ENCODE measurements at regions not wholly inside any gene's neighbourhood (a gene's known extent, or its start where the extent isn't known, plus 50 kb on each side); places are given as distances from the start of the nearest gene placed in this dataset.
"Not testable (repeated sequence)": the region's sequence is repeated elsewhere in the genome, so short reads cannot be mapped to it uniquely, and the experiment has no call there.

- Histone ChIP-seq H3K4me3 (no peak overlapping the region), H3K9me3 (no peaks in the 10 kb centered on the region), H3K27me3 (no peaks in the 10 kb centered on the region), H3K4me1 (no peaks in the 10 kb centered on the region), H3K27ac (no peak overlapping the region), H3K36me3 (no peaks in the 10 kb centered on the region)
- DNase-seq (ENCODE audit: low spot score in 2 of 2), result no peak
- intact Hi-C loops (cut with DNase I), result no loop called here
- TF ChIP-seq, protein P1, sequence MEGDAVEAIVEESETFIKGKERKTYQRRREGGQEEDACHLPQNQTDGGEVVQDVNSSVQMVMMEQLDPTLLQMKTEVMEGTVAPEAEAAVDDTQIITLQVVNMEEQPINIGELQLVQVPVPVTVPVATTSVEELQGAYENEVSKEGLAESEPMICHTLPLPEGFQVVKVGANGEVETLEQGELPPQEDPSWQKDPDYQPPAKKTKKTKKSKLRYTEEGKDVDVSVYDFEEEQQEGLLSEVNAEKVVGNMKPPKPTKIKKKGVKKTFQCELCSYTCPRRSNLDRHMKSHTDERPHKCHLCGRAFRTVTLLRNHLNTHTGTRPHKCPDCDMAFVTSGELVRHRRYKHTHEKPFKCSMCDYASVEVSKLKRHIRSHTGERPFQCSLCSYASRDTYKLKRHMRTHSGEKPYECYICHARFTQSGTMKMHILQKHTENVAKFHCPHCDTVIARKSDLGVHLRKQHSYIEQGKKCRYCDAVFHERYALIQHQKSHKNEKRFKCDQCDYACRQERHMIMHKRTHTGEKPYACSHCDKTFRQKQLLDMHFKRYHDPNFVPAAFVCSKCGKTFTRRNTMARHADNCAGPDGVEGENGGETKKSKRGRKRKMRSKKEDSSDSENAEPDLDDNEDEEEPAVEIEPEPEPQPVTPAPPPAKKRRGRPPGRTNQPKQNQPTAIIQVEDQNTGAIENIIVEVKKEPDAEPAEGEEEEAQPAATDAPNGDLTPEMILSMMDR (IDR thresholded peaks at IDR 0.05), result no peak
These were observed 870.5 kb downstream of the PDCD6IP start for GRCh38 chr3:34668915-34669314.

DNA sequence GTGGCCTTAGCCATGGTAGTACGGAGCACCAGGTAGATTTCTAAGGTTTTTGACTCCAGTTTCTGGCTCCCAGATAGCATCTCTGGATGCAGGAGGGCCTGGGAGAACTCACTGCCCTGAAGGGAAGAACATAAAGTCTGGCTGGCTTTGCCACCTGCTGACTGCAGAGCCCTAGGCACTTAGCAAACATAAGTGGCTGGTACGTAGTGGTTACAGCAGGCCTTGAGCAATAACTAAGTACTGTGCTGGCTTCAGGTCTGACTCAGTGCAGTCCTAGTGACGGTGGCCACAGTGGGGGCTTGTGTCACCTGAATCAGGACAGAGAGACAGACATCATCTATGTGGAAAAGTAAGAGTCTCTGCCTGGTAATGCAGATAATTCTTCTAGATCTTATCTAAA is 871.1 kb downstream of the PDCD6IP start:
- no peaks in the 10 kb centered on the region for H3K4me1 ChIP-seq
- intact Hi-C loops (cut with DNase I), result no loop called here
- H3K27ac ChIP-seq, result no peak overlapping the region
- TF ChIP-seq, protein P1 (IDR thresholded peaks at IDR 0.05), result no peak
- no peaks in the 10 kb centered on the region for H3K36me3 ChIP-seq
- H3K27me3 ChIP-seq, result no peaks in the 10 kb centered on the region
- no peaks in the 10 kb centered on the region for H3K9me3 ChIP-seq
- DNase-seq (ENCODE audit: low spot score in 2 of 2), result no peak
- no peak overlapping the region for H3K4me3 ChIP-seq

DNA sequence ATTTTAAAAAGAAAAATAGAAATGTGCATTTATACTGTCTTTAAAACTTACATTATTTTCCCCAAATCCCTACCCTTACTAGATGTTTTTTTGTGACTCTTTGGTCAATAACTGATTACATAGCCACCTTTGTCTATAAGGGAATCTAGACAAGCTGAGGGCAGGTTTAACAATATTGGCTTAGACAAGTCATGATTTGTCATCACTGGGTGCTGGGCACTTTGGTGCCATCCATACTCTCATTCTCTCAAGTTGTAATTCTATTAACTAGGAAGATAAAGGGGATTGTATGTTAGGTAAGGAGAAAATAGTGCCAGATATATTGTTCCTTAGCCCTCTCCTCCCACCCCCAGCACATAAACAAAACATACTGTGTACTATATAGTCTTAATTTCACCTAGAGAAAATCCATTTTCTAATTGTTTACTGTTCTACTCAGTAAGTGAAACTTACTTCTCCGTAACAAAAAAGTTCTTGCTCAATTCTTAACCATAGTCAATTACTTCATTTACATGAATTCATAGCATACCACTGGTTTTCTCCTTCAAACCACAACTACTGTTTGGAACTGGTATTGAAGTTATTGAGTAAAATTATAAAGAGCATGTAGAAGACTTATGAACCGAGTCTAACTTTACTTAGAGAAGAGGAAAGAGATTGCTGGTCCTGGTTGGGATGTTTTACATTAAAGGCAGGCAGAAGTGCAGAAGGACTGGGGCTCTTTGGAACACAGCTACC is 877.1 kb downstream of the PDCD6IP start:
- intact Hi-C loops (cut with DNase I), result no loop called here
- TF ChIP-seq, protein P1 (IDR thresholded peaks at IDR 0.05), result no peak
- H3K36me3 ChIP-seq, result no peaks in the 10 kb centered on the region
- no peak for DNase-seq (ENCODE audit: low spot score in 2 of 2)
- H3K9me3 ChIP-seq, result no peaks in the 10 kb centered on the region
- H3K27me3 ChIP-seq, result no peaks in the 10 kb centered on the region
- no peak overlapping the region for H3K27ac ChIP-seq
- no peak overlapping the region for H3K4me3 ChIP-seq
- H3K4me1 ChIP-seq, result no peaks in the 10 kb centered on the region

- intact Hi-C loops (cut with DNase I), result no loop called here
- TF ChIP-seq, protein P1 (IDR thresholded peaks at IDR 0.05), result no peak
- no peaks in the 10 kb centered on the region for H3K36me3 ChIP-seq
- no peak for DNase-seq (ENCODE audit: low spot score in 2 of 2)
- no peaks in the 10 kb centered on the region for H3K27me3 ChIP-seq
- no peaks in the 10 kb centered on the region for H3K9me3 ChIP-seq
- no peak overlapping the region for H3K27ac ChIP-seq
- no peak overlapping the region for H3K4me3 ChIP-seq
- no peaks in the 10 kb centered on the region for H3K4me1 ChIP-seq
These were observed 878.0 kb downstream of the PDCD6IP start for GRCh38 chr3:34676436-34676835.

- TF ChIP-seq, protein P1 (IDR thresholded peaks at IDR 0.05), result no peak
- intact Hi-C loops (cut with DNase I), result no loop called here
These were observed 880.1 kb downstream of the PDCD6IP start for GRCh38 chr3:34678575-34678974.

DNA sequence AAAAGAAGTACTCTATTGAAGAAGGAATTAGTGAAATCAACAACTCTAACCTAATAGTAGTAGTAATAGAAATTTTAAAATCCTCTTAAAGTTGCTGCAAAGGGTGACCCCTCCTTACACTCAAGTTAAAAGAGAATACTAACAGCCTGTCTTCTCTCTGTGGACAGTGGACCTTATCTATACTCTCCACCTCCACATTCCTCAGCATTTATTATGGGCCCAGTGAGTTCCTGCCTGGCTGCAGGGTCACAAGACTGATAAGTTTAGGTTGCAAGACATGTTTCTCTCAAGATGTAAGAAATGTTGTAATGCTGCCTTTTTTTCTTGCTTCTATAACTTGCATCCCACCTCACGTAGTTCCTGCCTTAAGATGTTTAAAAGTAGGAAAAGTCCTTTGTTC is 880.6 kb downstream of the PDCD6IP start:
- H3K27me3 ChIP-seq; H3K9me3 ChIP-seq; H3K36me3 ChIP-seq; H3K4me1 ChIP-seq; H3K4me3 ChIP-seq; H3K27ac ChIP-seq; intact Hi-C loops (cut with DNase I); DNase-seq (ENCODE audit: low spot score in 2 of 2): not testable (repeated sequence)

More at GRCh38 chr3:34678575-34678974, 880.1 kb downstream of the PDCD6IP start:
- H3K4me1 ChIP-seq, result no peaks in the 10 kb centered on the region
- H3K27ac ChIP-seq, result no peak overlapping the region
- H3K27me3 ChIP-seq, result no peaks in the 10 kb centered on the region
- no peaks in the 10 kb centered on the region for H3K9me3 ChIP-seq
- no peaks in the 10 kb centered on the region for H3K36me3 ChIP-seq
- DNase-seq (ENCODE audit: low spot score in 2 of 2), result no peak
- no peak overlapping the region for H3K4me3 ChIP-seq

All from ascending aorta (tissue), 2 donors.